ENCODE measurements at regions not wholly inside any gene's neighbourhood (a gene's known extent, or its start where the extent isn't known, plus 50 kb on each side); places are given as distances from the start of the nearest gene placed in this dataset.

DNA sequence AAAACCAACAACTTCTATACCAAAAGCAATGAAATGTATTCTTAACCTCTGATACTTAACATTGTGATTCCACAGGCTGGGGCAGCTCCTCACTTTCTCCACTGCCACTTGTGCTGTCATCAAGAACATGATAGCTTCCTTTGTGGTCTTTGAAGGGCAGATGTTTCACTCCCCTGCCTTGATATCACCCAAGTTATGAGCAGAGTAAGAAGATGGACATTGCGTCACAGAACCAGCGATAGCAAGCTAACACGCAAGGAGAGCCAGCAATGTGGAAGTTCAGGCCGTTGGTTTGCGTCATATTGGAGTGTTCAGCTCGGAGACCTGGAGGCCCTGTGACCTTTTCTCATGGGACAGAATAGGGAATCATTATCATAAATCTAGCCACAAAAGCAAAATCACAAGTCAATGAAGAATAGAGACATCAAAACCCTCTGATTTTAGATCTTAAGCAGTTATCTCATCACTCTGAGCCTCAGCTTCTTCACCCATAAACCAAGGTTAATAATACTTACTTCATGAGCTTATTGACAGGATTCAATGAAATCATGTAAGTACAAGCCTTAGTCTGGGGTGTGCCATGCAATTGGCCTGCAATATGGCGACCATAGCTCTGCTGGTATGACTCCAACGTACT, 183.8 kb upstream of the THBS1 start:
- TF ChIP-seq, protein P1, sequence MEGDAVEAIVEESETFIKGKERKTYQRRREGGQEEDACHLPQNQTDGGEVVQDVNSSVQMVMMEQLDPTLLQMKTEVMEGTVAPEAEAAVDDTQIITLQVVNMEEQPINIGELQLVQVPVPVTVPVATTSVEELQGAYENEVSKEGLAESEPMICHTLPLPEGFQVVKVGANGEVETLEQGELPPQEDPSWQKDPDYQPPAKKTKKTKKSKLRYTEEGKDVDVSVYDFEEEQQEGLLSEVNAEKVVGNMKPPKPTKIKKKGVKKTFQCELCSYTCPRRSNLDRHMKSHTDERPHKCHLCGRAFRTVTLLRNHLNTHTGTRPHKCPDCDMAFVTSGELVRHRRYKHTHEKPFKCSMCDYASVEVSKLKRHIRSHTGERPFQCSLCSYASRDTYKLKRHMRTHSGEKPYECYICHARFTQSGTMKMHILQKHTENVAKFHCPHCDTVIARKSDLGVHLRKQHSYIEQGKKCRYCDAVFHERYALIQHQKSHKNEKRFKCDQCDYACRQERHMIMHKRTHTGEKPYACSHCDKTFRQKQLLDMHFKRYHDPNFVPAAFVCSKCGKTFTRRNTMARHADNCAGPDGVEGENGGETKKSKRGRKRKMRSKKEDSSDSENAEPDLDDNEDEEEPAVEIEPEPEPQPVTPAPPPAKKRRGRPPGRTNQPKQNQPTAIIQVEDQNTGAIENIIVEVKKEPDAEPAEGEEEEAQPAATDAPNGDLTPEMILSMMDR (conservative IDR thresholded peaks at IDR 0.05): no peak
- no peak for DNase-seq (ENCODE audit: extremely low spot score, unreplicated experiment)
- H3K27ac Mint-ChIP-seq: no peak overlapping the region
- H3K27me3 Mint-ChIP-seq: peaks cover 9% of the 10 kb centered on the region
- H3K36me3 Mint-ChIP-seq: no peaks in the 10 kb centered on the region
- no peaks in the 10 kb centered on the region for H3K4me1 Mint-ChIP-seq (ENCODE audit: unreplicated experiment)
- no peaks in the 10 kb centered on the region for H3K9me3 Mint-ChIP-seq
- H3K4me3 Mint-ChIP-seq: no peak overlapping the region

DNA sequence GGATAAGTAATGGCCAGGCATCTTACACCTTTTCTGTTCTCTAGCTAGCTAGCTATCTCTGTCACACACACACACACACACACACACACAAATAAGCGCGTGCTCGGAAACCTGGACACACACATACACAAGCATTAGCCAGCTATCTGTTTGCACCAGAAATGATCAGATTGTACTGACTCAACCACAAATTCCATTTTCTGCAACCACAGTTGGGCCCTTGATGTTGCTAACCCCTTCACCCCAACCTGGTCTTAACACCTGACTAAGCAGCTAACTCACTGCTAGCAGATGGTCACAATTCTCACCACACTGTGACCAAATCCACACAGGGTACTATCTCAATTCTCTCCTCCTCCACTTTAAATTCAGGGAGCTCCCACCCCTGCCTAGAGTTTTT, 183.0 kb upstream of the THBS1 start:
- TF ChIP-seq, protein P1 (conservative IDR thresholded peaks at IDR 0.05): no peak
- DNase-seq (ENCODE audit: extremely low spot score, unreplicated experiment): no peak
- H3K4me3 Mint-ChIP-seq: no peak overlapping the region
- peaks cover 4% of the 10 kb centered on the region for H3K4me1 Mint-ChIP-seq (ENCODE audit: unreplicated experiment)
- H3K27ac Mint-ChIP-seq: no peak overlapping the region
- no peaks in the 10 kb centered on the region for H3K9me3 Mint-ChIP-seq
- H3K36me3 Mint-ChIP-seq: no peaks in the 10 kb centered on the region
- peaks cover 5% of the 10 kb centered on the region for H3K27me3 Mint-ChIP-seq

DNA sequence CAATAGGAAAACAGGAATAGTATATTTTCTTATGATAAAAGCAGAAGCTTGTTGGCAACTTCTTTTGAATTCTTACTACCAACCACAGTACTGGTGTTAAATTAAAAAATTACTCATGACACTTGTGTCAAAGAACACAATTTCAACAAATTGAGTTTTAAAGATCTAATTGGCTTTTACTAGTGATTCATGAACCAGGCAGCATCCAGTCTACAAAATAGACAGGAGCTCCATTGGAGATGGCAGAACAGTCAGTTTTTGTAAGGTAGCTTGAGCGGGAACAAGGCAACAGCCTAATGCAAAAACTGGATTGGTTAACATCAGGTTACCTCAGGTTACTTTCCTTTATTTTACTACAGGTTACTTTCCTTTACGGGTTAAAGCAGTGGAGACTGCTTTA, 181.3 kb upstream of the THBS1 start:
- Mint-ChIP-seq H3K9me3 (no peaks in the 10 kb centered on the region), H3K4me1 (ENCODE audit: unreplicated experiment) (peaks cover 18% of the 10 kb centered on the region), H3K27ac (no peak overlapping the region), H3K27me3 (peaks cover 5% of the 10 kb centered on the region), H3K36me3 (no peaks in the 10 kb centered on the region), H3K4me3 (no peak overlapping the region)
- DNase-seq (ENCODE audit: extremely low spot score, unreplicated experiment): no peak
- TF ChIP-seq, protein P1 (conservative IDR thresholded peaks at IDR 0.05): no peak

DNA sequence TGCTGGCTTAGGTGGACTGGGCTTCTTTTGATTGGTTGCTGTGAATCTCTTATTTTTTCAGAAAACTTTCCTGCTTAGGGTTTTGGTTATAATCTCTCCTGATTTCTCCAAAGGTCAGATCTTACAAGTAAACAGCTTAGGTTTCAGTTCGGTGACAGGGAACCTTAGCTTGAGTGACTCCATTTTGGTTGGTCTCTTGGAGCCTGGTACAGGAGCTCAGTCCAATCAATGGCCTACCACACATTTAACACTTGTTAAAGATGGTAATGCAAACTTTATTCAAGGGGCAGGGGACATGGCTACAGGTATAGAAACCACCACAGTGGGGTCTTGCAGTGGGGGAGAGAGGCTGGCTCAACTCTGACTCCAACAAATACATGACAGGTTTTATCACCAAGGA, 180.9 kb upstream of the THBS1 start:
- H3K4me1 Mint-ChIP-seq (ENCODE audit: unreplicated experiment): peaks cover 18% of the 10 kb centered on the region
- TF ChIP-seq, protein P1 (conservative IDR thresholded peaks at IDR 0.05): no peak
- peaks cover 5% of the 10 kb centered on the region for H3K27me3 Mint-ChIP-seq
- no peak overlapping the region for H3K4me3 Mint-ChIP-seq
- no peaks in the 10 kb centered on the region for H3K36me3 Mint-ChIP-seq
- DNase-seq (ENCODE audit: extremely low spot score, unreplicated experiment): no peak
- no peaks in the 10 kb centered on the region for H3K9me3 Mint-ChIP-seq
- no peak overlapping the region for H3K27ac Mint-ChIP-seq

DNA sequence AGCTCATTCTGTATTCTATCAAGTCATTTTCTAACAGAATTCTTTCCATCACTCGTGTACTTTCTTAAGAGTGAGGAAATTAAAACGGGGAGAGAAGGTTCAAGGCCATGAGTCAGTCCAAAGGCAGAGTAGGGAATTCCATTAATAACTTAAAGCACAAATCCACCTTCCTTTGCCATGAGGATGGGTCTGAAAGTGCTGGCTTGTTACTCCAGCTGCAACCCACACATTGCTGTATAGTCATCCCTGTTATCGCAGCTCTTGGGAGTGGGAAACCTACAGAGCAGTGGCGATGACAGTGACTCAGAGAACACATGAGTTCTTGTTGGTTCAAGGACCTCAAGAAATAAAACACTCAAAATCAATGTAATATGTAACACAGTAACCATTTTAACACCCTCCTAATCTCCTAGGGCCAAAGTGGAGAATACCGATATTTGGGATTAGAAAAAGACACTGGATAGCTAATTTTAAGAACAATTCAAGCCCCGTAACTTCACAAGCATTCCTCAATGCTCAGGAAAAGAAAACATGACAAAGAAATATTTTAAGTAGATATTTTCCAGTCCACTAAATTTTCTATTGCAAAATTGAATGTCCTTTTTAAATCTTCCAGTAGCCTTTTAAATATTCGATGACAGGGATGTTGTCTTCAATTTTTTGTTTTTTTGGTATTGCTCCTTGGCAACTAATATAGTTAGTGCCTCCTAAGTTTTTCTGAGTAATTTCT, 179.9 kb upstream of the THBS1 start:
- DNase-seq (ENCODE audit: extremely low spot score, unreplicated experiment): no peak
- Mint-ChIP-seq H3K4me1 (ENCODE audit: unreplicated experiment) (peaks cover 18% of the 10 kb centered on the region), H3K36me3 (no peaks in the 10 kb centered on the region), H3K9me3 (no peaks in the 10 kb centered on the region), H3K27me3 (no peaks in the 10 kb centered on the region), H3K4me3 (no peak overlapping the region), H3K27ac (no peak overlapping the region)
- TF ChIP-seq, protein P1 (conservative IDR thresholded peaks at IDR 0.05): no peak
